Glutamatergic neuron (in vitro differentiated cells): ENCODE measurements at regions not wholly inside any gene's neighbourhood (a gene's known extent, or its start where the extent isn't known, plus 50 kb on each side); places are given as distances from the start of the nearest gene placed in this dataset.
A peak's percentile ranks its signal among the peaks of the same experiment; 100 is the strongest.

Source experiments
- DNase-seq: peaks from one replicate; pipeline ENCODE4 v3.0.0; 2022
- H3K27ac Mint-ChIP-seq: one replicate; pipeline ENCODE4 v1.8.0; 2020; ENCODE audit warnings: mild to moderate bottlenecking, mixed read lengths, inconsistent platforms; ENCODE audit not compliant: unreplicated experiment
- H3K27me3 Mint-ChIP-seq: one replicate; pipeline ENCODE4 v1.8.0; 2020; ENCODE audit warnings: mild to moderate bottlenecking, moderate library complexity, mixed read lengths, inconsistent platforms; ENCODE audit not compliant: unreplicated experiment
- H3K36me3 Mint-ChIP-seq: one replicate; pipeline ENCODE4 v1.8.0; 2020; ENCODE audit warnings: mild to moderate bottlenecking, mixed read lengths, inconsistent platforms; ENCODE audit not compliant: unreplicated experiment
- H3K4me1 Mint-ChIP-seq: one replicate; pipeline ENCODE4 v1.8.0; 2020; ENCODE audit warnings: mild to moderate bottlenecking, low read depth, mixed read lengths, inconsistent platforms; ENCODE audit not compliant: unreplicated experiment
- H3K4me3 Mint-ChIP-seq: one replicate; pipeline ENCODE4 v1.8.0; 2020; ENCODE audit warnings: mild to moderate bottlenecking, mixed read lengths, inconsistent platforms; ENCODE audit not compliant: unreplicated experiment
- H3K9me3 Mint-ChIP-seq: one replicate; pipeline ENCODE4 v1.8.0; 2020; ENCODE audit warnings: mild to moderate bottlenecking, moderate library complexity, mixed read lengths, inconsistent platforms; ENCODE audit not compliant: unreplicated experiment
- CTCF ChIP-seq: fragments of 200-600 bp; sonication (generic); IDR thresholded peaks from one replicate; pipeline ENCODE4 v1.5.0; 2021; ENCODE audit not compliant: partially characterized antibody, unreplicated experiment

- no peak for TF ChIP-seq CTCF
- Mint-ChIP-seq H3K9me3 (peaks cover 21% of the 10 kb centered on the region), H3K36me3 (peaks cover 5% of the 10 kb centered on the region), H3K4me3 (peak overlapping the region; percentile 49), H3K27me3 (peaks cover 32% of the 10 kb centered on the region), H3K27ac (peak overlapping the region; percentile 89), H3K4me1 (peaks cover 64% of the 10 kb centered on the region)
- DNase-seq = no peak
These were observed 63.0 kb downstream of the NCOR2 start for GRCh38 chr12:124504273-124505000.

GRCh38 chr12:124503305-124503704 lies 64.1 kb downstream of the NCOR2 start:
- peaks cover 5% of the 10 kb centered on the region for H3K36me3 Mint-ChIP-seq
- peaks cover 26% of the 10 kb centered on the region for H3K27me3 Mint-ChIP-seq
- DNase-seq = no peak
- peak overlapping the region; percentile 83 for H3K27ac Mint-ChIP-seq
- H3K4me3 Mint-ChIP-seq = peak overlapping the region; percentile 69
- peaks cover 66% of the 10 kb centered on the region for H3K4me1 Mint-ChIP-seq
- peaks cover 18% of the 10 kb centered on the region for H3K9me3 Mint-ChIP-seq
- no peak for TF ChIP-seq CTCF

- peaks cover 63% of the 10 kb centered on the region for H3K4me1 Mint-ChIP-seq
- no peak for TF ChIP-seq CTCF
- DNase-seq = no peak
- peaks cover 20% of the 10 kb centered on the region for H3K27me3 Mint-ChIP-seq
- H3K27ac Mint-ChIP-seq = peak overlapping the region; percentile 73
- H3K9me3 Mint-ChIP-seq = peaks cover 18% of the 10 kb centered on the region
- H3K36me3 Mint-ChIP-seq = peaks cover 5% of the 10 kb centered on the region
- no peak overlapping the region for H3K4me3 Mint-ChIP-seq
These were observed 65.0 kb downstream of the NCOR2 start for GRCh38 chr12:124502379-124502778.

GRCh38 chr12:124501827-124502226 lies 65.6 kb downstream of the NCOR2 start:
- peaks cover 61% of the 10 kb centered on the region for H3K4me1 Mint-ChIP-seq
- no peak overlapping the region for H3K27ac Mint-ChIP-seq
- peaks cover 18% of the 10 kb centered on the region for H3K9me3 Mint-ChIP-seq
- peaks cover 22% of the 10 kb centered on the region for H3K27me3 Mint-ChIP-seq
- no peak for DNase-seq
- peak overlapping the region; percentile 20 for H3K4me3 Mint-ChIP-seq
- no peak for TF ChIP-seq CTCF
- H3K36me3 Mint-ChIP-seq = peaks cover 5% of the 10 kb centered on the region

- DNase-seq = no peak
- TF ChIP-seq CTCF = no peak
- H3K36me3 Mint-ChIP-seq = peaks cover 5% of the 10 kb centered on the region
- peaks cover 55% of the 10 kb centered on the region for H3K4me1 Mint-ChIP-seq
- H3K27me3 Mint-ChIP-seq = peaks cover 22% of the 10 kb centered on the region
- H3K4me3 Mint-ChIP-seq = peak overlapping the region; percentile 20
- peaks cover 16% of the 10 kb centered on the region for H3K9me3 Mint-ChIP-seq
- peak overlapping the region; percentile 48 for H3K27ac Mint-ChIP-seq
These were observed 66.3 kb downstream of the NCOR2 start for GRCh38 chr12:124501112-124501561.
